ENCODE measurements at regions not wholly inside any gene's neighbourhood (a gene's known extent, or its start where the extent isn't known, plus 50 kb on each side); places are given as distances from the start of the nearest gene placed in this dataset.

DNA sequence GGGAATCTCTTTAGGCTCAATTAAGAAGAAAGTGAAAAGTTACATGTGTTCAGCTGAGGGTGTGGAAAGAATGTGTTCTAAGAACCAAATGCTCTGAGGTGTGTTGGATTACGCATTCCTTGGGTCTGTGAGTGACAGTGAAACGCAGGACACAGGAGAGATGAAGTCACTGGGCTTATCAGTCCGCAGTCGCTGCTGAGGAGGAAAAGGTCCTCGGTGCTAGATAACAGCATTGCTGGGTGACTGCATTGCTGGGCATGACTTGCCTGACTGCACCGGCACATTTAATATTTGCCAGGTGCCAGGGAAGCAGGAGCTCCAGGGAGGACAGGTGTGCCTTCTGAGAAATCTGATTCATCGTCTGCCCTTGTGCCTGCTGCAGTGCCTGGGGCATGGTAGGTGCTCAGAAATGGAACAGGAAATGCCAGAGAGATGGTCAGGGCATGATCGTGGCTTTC lies 64.4 kb upstream of the FZD10 start:
- WGBS (ENCODE audit: insufficient coverage, insufficient read length) = no CpG with 5 or more reads among the region's 8 CpGs
- Histone ChIP-seq H3K4me3 (ENCODE audit: low read length) (no peak overlapping the region), H3K4me1 (ENCODE audit: control insufficient read depth, insufficient read depth, low read length) (no peaks in the 10 kb centered on the region), H3K27me3 (ENCODE audit: control insufficient read depth, insufficient read depth, low read length) (no peaks in the 10 kb centered on the region), H3K9me3 (ENCODE audit: control insufficient read depth, insufficient read depth, low read length) (peaks cover 13% of the 10 kb centered on the region), H3K36me3 (ENCODE audit: control insufficient read depth, insufficient read depth, low read length) (no peaks in the 10 kb centered on the region), H3K27ac (ENCODE audit: low read length) (no peak overlapping the region)
- DNase-seq (ENCODE audit: low read depth, low spot score) = no peak

- Histone ChIP-seq H3K27ac (ENCODE audit: low read length) (no peak overlapping the region), H3K4me3 (ENCODE audit: low read length) (no peak overlapping the region), H3K27me3 (ENCODE audit: control insufficient read depth, insufficient read depth, low read length) (no peaks in the 10 kb centered on the region), H3K9me3 (ENCODE audit: control insufficient read depth, insufficient read depth, low read length) (peaks cover 13% of the 10 kb centered on the region), H3K36me3 (ENCODE audit: control insufficient read depth, insufficient read depth, low read length) (no peaks in the 10 kb centered on the region), H3K4me1 (ENCODE audit: control insufficient read depth, insufficient read depth, low read length) (no peaks in the 10 kb centered on the region)
- WGBS (ENCODE audit: insufficient coverage, insufficient read length) = no CpG with 5 or more reads among the region's 11 CpGs
- DNase-seq (ENCODE audit: low read depth, low spot score) = no peak
Measured at GRCh38 chr12:130098301-130099005, 63.8 kb upstream of the FZD10 start.

GRCh38 chr12:130100634-130101362 lies 61.5 kb upstream of the FZD10 start:
- Histone ChIP-seq H3K9me3 (ENCODE audit: control insufficient read depth, insufficient read depth, low read length) (peaks cover 22% of the 10 kb centered on the region), H3K27ac (ENCODE audit: low read length) (no peak overlapping the region), H3K4me3 (ENCODE audit: low read length) (no peak overlapping the region), H3K27me3 (ENCODE audit: control insufficient read depth, insufficient read depth, low read length) (no peaks in the 10 kb centered on the region), H3K36me3 (ENCODE audit: control insufficient read depth, insufficient read depth, low read length) (no peaks in the 10 kb centered on the region), H3K4me1 (ENCODE audit: control insufficient read depth, insufficient read depth, low read length) (no peaks in the 10 kb centered on the region)
- DNase-seq (ENCODE audit: low read depth, low spot score) = no peak
- WGBS (ENCODE audit: insufficient coverage, insufficient read length) = 100% methylated on average over 1 of the region's 8 CpGs

DNA sequence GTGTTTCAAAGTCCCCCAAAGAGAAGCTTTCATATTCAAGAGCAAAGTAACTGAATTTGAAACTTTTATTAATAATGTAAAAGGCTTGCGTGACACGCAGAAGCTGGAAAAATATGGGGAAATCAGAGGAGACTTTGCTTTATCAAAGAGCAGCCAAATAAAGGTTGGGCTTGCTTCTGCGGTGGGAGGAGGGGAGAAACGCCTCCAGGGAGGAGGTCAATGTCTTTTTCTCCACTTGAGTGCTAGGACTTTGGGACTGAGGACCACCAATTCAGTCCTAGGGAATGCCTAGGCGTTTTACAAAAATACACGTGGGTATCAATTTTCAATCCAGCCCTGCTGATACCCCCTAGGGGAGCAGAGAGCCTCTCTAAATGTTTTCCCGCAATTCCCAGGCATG lies 60.9 kb upstream of the FZD10 start:
- H3K27ac ChIP-seq (ENCODE audit: low read length) = no peak overlapping the region
- no CpG with 5 or more reads among the region's 7 CpGs for WGBS (ENCODE audit: insufficient coverage, insufficient read length)
- peaks cover 25% of the 10 kb centered on the region for H3K9me3 ChIP-seq (ENCODE audit: control insufficient read depth, insufficient read depth, low read length)
- no peaks in the 10 kb centered on the region for H3K4me1 ChIP-seq (ENCODE audit: control insufficient read depth, insufficient read depth, low read length)
- H3K27me3 ChIP-seq (ENCODE audit: control insufficient read depth, insufficient read depth, low read length) = no peaks in the 10 kb centered on the region
- H3K4me3 ChIP-seq (ENCODE audit: low read length) = no peak overlapping the region
- H3K36me3 ChIP-seq (ENCODE audit: control insufficient read depth, insufficient read depth, low read length) = no peaks in the 10 kb centered on the region
- DNase-seq (ENCODE audit: low read depth, low spot score) = no peak

GRCh38 chr12:130102266-130102665 lies 60.0 kb upstream of the FZD10 start:
- Histone ChIP-seq H3K27me3 (ENCODE audit: control insufficient read depth, insufficient read depth, low read length) (no peaks in the 10 kb centered on the region), H3K4me1 (ENCODE audit: control insufficient read depth, insufficient read depth, low read length) (no peaks in the 10 kb centered on the region), H3K9me3 (ENCODE audit: control insufficient read depth, insufficient read depth, low read length) (peaks cover 26% of the 10 kb centered on the region), H3K4me3 (ENCODE audit: low read length) (no peak overlapping the region), H3K27ac (ENCODE audit: low read length) (no peak overlapping the region), H3K36me3 (ENCODE audit: control insufficient read depth, insufficient read depth, low read length) (no peaks in the 10 kb centered on the region)
- no CpG with 5 or more reads among the region's 3 CpGs for WGBS (ENCODE audit: insufficient coverage, insufficient read length)
- DNase-seq (ENCODE audit: low read depth, low spot score) = no peak

DNA sequence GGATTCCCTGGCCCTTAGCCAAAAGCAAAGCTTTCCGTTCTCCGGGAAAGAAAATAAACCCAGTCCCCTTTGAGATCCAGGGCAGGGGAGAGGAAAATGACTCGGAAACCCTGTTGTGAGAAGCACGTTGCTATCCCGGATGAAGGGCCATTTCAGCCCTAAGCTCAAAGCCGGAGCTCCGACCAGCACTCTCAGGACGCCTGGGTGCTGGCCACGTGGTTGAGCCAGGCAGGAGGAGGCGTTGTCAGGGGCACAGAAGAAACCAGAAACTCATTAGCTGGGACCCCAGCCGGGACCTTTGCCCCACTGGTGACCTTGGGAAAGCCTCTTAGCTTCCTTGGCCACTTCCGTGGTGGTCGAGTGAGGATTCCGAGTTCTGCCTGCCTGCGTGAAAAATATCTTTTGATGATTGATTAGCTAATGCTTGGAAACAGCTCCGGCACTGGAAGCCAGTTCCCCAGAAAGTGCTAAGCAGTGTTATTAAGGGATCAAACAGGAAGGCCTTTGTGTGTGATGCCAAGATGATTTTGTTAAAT lies 57.6 kb upstream of the FZD10 start:
- Histone ChIP-seq H3K4me3 (ENCODE audit: low read length) (no peak overlapping the region), H3K27me3 (ENCODE audit: control insufficient read depth, insufficient read depth, low read length) (no peaks in the 10 kb centered on the region), H3K27ac (ENCODE audit: low read length) (no peak overlapping the region), H3K36me3 (ENCODE audit: control insufficient read depth, insufficient read depth, low read length) (no peaks in the 10 kb centered on the region; the same call in 1 of the 2 replicates), H3K4me1 (ENCODE audit: control insufficient read depth, insufficient read depth, low read length) (no peaks in the 10 kb centered on the region), H3K9me3 (ENCODE audit: control insufficient read depth, insufficient read depth, low read length) (peaks cover 21% of the 10 kb centered on the region)
- no CpG with 5 or more reads among the region's 16 CpGs for WGBS (ENCODE audit: insufficient coverage, insufficient read length)
- DNase-seq (ENCODE audit: low read depth, low spot score) = no peak

DNA sequence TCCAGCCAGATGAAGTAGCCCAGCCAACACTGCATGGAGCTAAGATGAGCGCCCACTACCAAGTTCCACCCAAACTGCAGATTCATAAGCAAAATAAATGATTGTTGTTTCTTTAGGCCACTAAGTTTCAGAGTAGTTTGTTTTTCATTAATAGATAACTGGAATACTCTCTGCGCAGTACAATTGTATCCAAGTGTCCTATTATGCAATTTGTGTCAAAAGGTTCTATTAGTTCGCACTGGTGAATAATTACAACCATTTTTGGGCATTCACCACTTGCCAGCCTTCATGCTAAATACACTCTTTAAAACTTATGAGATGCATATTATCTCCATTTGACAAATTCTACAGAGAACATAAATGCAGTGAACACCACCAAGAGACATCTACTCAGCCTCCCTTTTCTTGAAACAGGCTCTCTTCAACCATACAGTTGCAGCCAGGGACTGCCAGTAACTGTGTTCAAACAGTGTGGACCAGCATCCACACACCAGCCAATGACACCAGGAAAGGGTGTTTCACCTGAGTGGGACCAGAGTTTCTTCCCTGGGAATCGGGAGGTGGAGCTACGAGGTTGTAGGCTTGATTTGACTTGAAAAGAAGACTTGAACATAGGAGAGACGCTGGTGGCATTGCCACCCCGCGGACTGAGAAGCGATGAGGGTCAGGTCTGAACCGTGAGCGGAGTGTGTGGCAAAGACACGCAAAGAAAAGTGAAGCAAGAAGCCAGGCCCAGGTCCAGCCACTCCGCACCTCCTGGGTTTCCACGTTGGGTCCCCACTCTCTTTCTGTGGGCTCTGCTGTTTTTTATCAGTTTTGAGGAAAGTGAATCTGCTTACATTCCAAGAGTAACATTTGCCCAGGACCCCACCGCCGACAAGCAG lies 53.0 kb upstream of the FZD10 start:
- DNase-seq (ENCODE audit: low read depth, low spot score) = no peak
- Histone ChIP-seq H3K9me3 (ENCODE audit: control insufficient read depth, insufficient read depth, low read length) (peaks cover 30% of the 10 kb centered on the region), H3K27ac (ENCODE audit: low read length) (no peak overlapping the region), H3K27me3 (ENCODE audit: control insufficient read depth, insufficient read depth, low read length) (no peaks in the 10 kb centered on the region), H3K4me1 (ENCODE audit: control insufficient read depth, insufficient read depth, low read length) (no peaks in the 10 kb centered on the region), H3K4me3 (ENCODE audit: low read length) (no peak overlapping the region), H3K36me3 (ENCODE audit: control insufficient read depth, insufficient read depth, low read length) (no peaks in the 10 kb centered on the region; the same call in 1 of the 2 replicates)
- WGBS (ENCODE audit: insufficient coverage, insufficient read length) = no CpG with 5 or more reads among the region's 16 CpGs

DNA sequence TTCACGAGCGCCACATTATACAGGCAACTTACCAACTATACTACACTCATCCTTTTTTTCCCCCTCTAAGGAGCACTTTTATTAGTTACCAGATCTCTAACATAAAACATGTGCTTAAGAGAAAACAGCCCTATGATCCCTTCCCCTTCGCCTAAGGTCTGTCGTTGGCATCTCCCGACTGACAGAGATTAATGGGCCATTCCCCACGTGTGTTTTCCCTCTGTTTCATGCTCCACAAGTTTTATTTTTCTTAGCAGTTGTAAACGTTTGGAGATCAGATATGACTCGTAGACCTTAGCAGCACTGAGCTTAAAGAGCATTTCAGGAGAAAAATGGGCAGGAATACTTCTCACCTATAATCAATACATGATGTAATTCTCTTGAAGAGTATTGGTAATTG lies 51.4 kb upstream of the FZD10 start:
- 100% methylated on average over 2 of the region's 8 CpGs for WGBS (ENCODE audit: insufficient coverage, insufficient read length)
- Histone ChIP-seq H3K27me3 (ENCODE audit: control insufficient read depth, insufficient read depth, low read length) (no peaks in the 10 kb centered on the region), H3K4me1 (ENCODE audit: control insufficient read depth, insufficient read depth, low read length) (no peaks in the 10 kb centered on the region), H3K9me3 (ENCODE audit: control insufficient read depth, insufficient read depth, low read length) (peaks cover 28% of the 10 kb centered on the region), H3K27ac (ENCODE audit: low read length) (no peak overlapping the region), H3K4me3 (ENCODE audit: low read length) (no peak overlapping the region), H3K36me3 (ENCODE audit: control insufficient read depth, insufficient read depth, low read length) (no peaks in the 10 kb centered on the region; the same call in 1 of the 2 replicates)
- no peak for DNase-seq (ENCODE audit: low read depth, low spot score)

DNA sequence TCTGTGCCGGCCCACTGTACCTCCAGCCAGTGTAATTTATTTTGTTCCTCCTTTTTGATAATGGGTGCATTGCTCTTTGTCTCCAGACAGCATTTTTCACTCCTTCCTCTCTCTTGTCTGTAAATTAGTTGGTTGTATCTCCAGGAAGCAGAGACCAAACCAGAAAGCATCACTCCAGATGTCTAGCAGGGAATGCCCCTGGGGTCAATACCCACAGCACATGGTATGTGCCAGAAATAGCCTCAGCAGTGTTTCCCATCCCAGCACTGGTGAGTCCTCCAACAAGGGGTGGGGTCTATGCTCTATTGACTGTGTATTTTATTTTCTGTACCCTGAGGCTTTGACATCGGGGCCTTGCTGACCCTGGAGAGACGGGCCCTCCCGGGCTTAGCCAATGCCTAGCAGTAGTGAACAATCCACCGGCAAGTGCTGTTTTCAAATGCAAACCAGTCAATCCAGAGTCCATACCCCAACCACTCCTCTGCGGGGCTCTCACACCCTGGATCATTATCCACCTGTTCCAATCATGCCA lies 50.2 kb upstream of the FZD10 start:
- Histone ChIP-seq H3K4me3 (ENCODE audit: low read length) (no peak overlapping the region), H3K4me1 (ENCODE audit: control insufficient read depth, insufficient read depth, low read length) (no peaks in the 10 kb centered on the region), H3K36me3 (ENCODE audit: control insufficient read depth, insufficient read depth, low read length) (no peaks in the 10 kb centered on the region; the same call in 1 of the 2 replicates), H3K27ac (ENCODE audit: low read length) (no peak overlapping the region), H3K9me3 (ENCODE audit: control insufficient read depth, insufficient read depth, low read length) (peaks cover 25% of the 10 kb centered on the region), H3K27me3 (ENCODE audit: control insufficient read depth, insufficient read depth, low read length) (no peaks in the 10 kb centered on the region)
- no peak for DNase-seq (ENCODE audit: low read depth, low spot score)
- no CpG with 5 or more reads among the region's 6 CpGs for WGBS (ENCODE audit: insufficient coverage, insufficient read length)

Data from iPS DF 6.9 (cell line).